ENCODE measurements at regions not wholly inside any gene's neighbourhood (a gene's known extent, or its start where the extent isn't known, plus 50 kb on each side); places are given as distances from the start of the nearest gene placed in this dataset.

GRCh38 chr14:55734731-55735130 lies 154.7 kb downstream of the KTN1 start:
- DNase-seq: no peak
- no peaks in the 10 kb centered on the region for H3K27me3 Mint-ChIP-seq
- Histone ChIP-seq H3K36me3 (replicated peaks in 1 of 2; ENCODE audit: control extremely low read depth in 1 of 2, control insufficient read depth in 1 of 2, extremely low read depth in 1 of 2, insufficient read depth in 2 of 2, low read length in 1 of 2) (no peaks in the 10 kb centered on the region), H2AFZ (ENCODE audit: insufficient read depth, low read depth, low read length, poor library complexity, severe bottlenecking) (no peak overlapping the region), H3K4me2 (replicated peaks; ENCODE audit: low read depth, low read length, poor library complexity, severe bottlenecking) (no peak overlapping the region), H3K4me1 (ENCODE audit: control insufficient read depth in 2 of 2, insufficient read depth in 2 of 2, low read length in 2 of 2) (no peaks in the 10 kb centered on the region), H3K79me2 (ENCODE audit: control insufficient read depth, insufficient read depth, low read length) (no peaks in the 10 kb centered on the region), H4K20me1 (ENCODE audit: control insufficient read depth, insufficient read depth, low read length, poor library complexity, severe bottlenecking) (no peaks in the 10 kb centered on the region), H3K27ac (ENCODE audit: low read length in 2 of 2) (no peak overlapping the region), H3K4me3 (ENCODE audit: control extremely low read depth in 1 of 5, extremely low read depth in 1 of 5, insufficient read depth in 1 of 5, low read depth in 2 of 5, low read length in 4 of 5) (no peak overlapping the region), H3K27me3 (replicated peaks in 1 of 4; ENCODE audit: control extremely low read depth in 1 of 4, control insufficient read depth in 3 of 4, insufficient read depth in 4 of 4, low read length in 3 of 4) (no peaks in the 10 kb centered on the region), H3K9me3 (ENCODE audit: control extremely low read depth in 1 of 3, control insufficient read depth in 2 of 3, insufficient read depth in 1 of 3, low read length in 2 of 3) (no peaks in the 10 kb centered on the region), H3K9ac (ENCODE audit: low read length) (no peak overlapping the region)
- no peak overlapping the region for H3K27ac Mint-ChIP-seq
- no peak for ATAC-seq (ENCODE audit: low read depth)
- H3K4me1 Mint-ChIP-seq: no peaks in the 10 kb centered on the region
- TF ChIP-seq CTCF (IDR thresholded peaks at IDR 0.05) (no peak), EZH2 (IDR thresholded peaks at IDR 0.05; ENCODE audit: borderline replicate concordance, insufficient read depth, low read depth, low read length, poor library complexity, severe bottlenecking) (no peak)
- H3K4me3 Mint-ChIP-seq: no peak overlapping the region
- CTCF ChIA-PET: interaction anchor here (1.6 to 4.5 kb wide), 2 partner anchors 606 to 739 kb away, joined by 10 to 42 read pairs; no protein-coding TSS in a partner anchor
- H3K9me3 Mint-ChIP-seq (ENCODE audit: insufficient read depth): peaks cover 2% of the 10 kb centered on the region
- intact Hi-C loops (cut with micrococcal nuclease): no loop called here
- POLR2A ChIA-PET: no interaction called here

- no peak for ATAC-seq (ENCODE audit: low read depth)
- H3K9ac ChIP-seq (ENCODE audit: low read length): no peak overlapping the region
- H3K4me1 ChIP-seq (ENCODE audit: control insufficient read depth in 2 of 2, insufficient read depth in 2 of 2, low read length in 2 of 2): no peaks in the 10 kb centered on the region
- H3K79me2 ChIP-seq (ENCODE audit: control insufficient read depth, insufficient read depth, low read length): no peaks in the 10 kb centered on the region
- intact Hi-C loops (cut with micrococcal nuclease): no loop called here
- H3K27me3 ChIP-seq (replicated peaks in 1 of 4; ENCODE audit: control extremely low read depth in 1 of 4, control insufficient read depth in 3 of 4, insufficient read depth in 4 of 4, low read length in 3 of 4): no peaks in the 10 kb centered on the region
- H3K27ac Mint-ChIP-seq: no peak overlapping the region
- H3K27ac ChIP-seq (ENCODE audit: low read length in 2 of 2): no peak overlapping the region
- no peaks in the 10 kb centered on the region for H3K36me3 ChIP-seq (replicated peaks in 1 of 2; ENCODE audit: control extremely low read depth in 1 of 2, control insufficient read depth in 1 of 2, extremely low read depth in 1 of 2, insufficient read depth in 2 of 2, low read length in 1 of 2)
- H2AFZ ChIP-seq (ENCODE audit: insufficient read depth, low read depth, low read length, poor library complexity, severe bottlenecking): no peak overlapping the region
- no peaks in the 10 kb centered on the region for H4K20me1 ChIP-seq (ENCODE audit: control insufficient read depth, insufficient read depth, low read length, poor library complexity, severe bottlenecking)
- ChIA-PET CTCF (no interaction called here), POLR2A (no interaction called here)
- no peaks in the 10 kb centered on the region for H3K27me3 Mint-ChIP-seq
- H3K4me3 ChIP-seq (ENCODE audit: control extremely low read depth in 1 of 5, extremely low read depth in 1 of 5, insufficient read depth in 1 of 5, low read depth in 2 of 5, low read length in 4 of 5): no peak overlapping the region
- H3K9me3 ChIP-seq (ENCODE audit: control extremely low read depth in 1 of 3, control insufficient read depth in 2 of 3, insufficient read depth in 1 of 3, low read length in 2 of 3): peaks cover 0 to 3% (median 0%) of the 10 kb centered on the region in 3 donors
- no peak overlapping the region for H3K4me3 Mint-ChIP-seq
- H3K4me1 Mint-ChIP-seq: no peaks in the 10 kb centered on the region
- no peak overlapping the region for H3K4me2 ChIP-seq (replicated peaks; ENCODE audit: low read depth, low read length, poor library complexity, severe bottlenecking)
- peaks cover 2% of the 10 kb centered on the region for H3K9me3 Mint-ChIP-seq (ENCODE audit: insufficient read depth)
- no peak for DNase-seq
- WGBS (ENCODE audit: insufficient coverage): 93% methylated on average over 2 of the region's 6 CpGs
- no peak for TF ChIP-seq CTCF (IDR thresholded peaks at IDR 0.05)
- no peak for TF ChIP-seq EZH2 (IDR thresholded peaks at IDR 0.05; ENCODE audit: borderline replicate concordance, insufficient read depth, low read depth, low read length, poor library complexity, severe bottlenecking)
These were observed 160.1 kb downstream of the KTN1 start for GRCh38 chr14:55739967-55740648.

Measured in B cell (primary cell).